ENCODE measurements at regions not wholly inside any gene's neighbourhood (a gene's known extent, or its start where the extent isn't known, plus 50 kb on each side); places are given as distances from the start of the nearest gene placed in this dataset.

DNA sequence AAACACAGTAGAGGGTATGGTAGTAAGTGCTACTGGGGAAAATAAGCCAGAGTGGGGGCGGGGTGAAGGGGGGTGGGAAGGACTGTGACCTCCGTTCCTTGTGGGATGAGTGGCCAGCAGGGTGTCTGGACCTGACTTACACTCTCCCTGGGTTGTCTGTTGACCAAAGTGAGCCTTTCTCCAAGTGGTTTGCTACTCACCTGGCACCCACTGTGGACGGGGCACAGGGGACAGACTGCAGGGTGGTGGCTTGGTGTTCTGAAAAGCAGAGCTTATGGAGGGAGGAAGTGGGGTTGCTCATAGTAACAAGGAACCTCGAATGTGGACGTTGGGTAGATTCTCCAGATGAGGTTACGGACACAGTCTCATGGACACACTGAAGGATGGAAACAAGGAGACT lies 94.4 kb upstream of the VRK1 start:
- H3K4me1 ChIP-seq (ENCODE audit: control insufficient read depth, insufficient read depth, low read length): no peaks in the 10 kb centered on the region
- H3K4me3 ChIP-seq (ENCODE audit: low read depth, low read length): no peak overlapping the region
- H3K9me3 ChIP-seq (ENCODE audit: control insufficient read depth, insufficient read depth, low read depth, low read length): no peaks in the 10 kb centered on the region
- TF ChIP-seq ZNF549 (tag by site-specific recombination; IDR thresholded peaks at IDR 0.05): no peak
- TF ChIP-seq SETDB1 (IDR thresholded peaks at IDR 0.05; ENCODE audit: insufficient read length, low read length): no peak
- TF ChIP-seq YY2 (tag by site-specific recombination; IDR thresholded peaks at IDR 0.05): no peak
- TF ChIP-seq, protein P1, sequence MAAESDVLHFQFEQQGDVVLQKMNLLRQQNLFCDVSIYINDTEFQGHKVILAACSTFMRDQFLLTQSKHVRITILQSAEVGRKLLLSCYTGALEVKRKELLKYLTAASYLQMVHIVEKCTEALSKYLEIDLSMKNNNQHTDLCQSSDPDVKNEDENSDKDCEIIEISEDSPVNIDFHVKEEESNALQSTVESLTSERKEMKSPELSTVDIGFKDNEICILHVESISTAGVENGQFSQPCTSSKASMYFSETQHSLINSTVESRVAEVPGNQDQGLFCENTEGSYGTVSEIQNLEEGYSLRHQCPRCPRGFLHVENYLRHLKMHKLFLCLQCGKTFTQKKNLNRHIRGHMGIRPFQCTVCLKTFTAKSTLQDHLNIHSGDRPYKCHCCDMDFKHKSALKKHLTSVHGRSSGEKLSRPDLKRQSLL (tag by site-specific recombination; IDR thresholded peaks at IDR 0.05): no peak
- TF ChIP-seq, protein P2, sequence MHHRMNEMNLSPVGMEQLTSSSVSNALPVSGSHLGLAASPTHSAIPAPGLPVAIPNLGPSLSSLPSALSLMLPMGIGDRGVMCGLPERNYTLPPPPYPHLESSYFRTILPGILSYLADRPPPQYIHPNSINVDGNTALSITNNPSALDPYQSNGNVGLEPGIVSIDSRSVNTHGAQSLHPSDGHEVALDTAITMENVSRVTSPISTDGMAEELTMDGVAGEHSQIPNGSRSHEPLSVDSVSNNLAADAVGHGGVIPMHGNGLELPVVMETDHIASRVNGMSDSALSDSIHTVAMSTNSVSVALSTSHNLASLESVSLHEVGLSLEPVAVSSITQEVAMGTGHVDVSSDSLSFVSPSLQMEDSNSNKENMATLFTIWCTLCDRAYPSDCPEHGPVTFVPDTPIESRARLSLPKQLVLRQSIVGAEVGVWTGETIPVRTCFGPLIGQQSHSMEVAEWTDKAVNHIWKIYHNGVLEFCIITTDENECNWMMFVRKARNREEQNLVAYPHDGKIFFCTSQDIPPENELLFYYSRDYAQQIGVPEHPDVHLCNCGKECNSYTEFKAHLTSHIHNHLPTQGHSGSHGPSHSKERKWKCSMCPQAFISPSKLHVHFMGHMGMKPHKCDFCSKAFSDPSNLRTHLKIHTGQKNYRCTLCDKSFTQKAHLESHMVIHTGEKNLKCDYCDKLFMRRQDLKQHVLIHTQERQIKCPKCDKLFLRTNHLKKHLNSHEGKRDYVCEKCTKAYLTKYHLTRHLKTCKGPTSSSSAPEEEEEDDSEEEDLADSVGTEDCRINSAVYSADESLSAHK (tag by site-specific recombination; IDR thresholded peaks at IDR 0.05): no peak
- no peak for TF ChIP-seq ZNF544 (tag by site-specific recombination; IDR thresholded peaks at IDR 0.05)
- TF ChIP-seq ZBTB48 (tag by site-specific recombination; IDR thresholded peaks at IDR 0.05): no peak
- TF ChIP-seq ZNF626 (tag by site-specific recombination; IDR thresholded peaks at IDR 0.05): no peak
- no peak for TF ChIP-seq ZNF629 (tag by site-specific recombination; IDR thresholded peaks at IDR 0.05)
- no peak for TF ChIP-seq ZNF16 (tag by site-specific recombination; IDR thresholded peaks at IDR 0.05; ENCODE audit: low read depth)
- TF ChIP-seq, protein P3, sequence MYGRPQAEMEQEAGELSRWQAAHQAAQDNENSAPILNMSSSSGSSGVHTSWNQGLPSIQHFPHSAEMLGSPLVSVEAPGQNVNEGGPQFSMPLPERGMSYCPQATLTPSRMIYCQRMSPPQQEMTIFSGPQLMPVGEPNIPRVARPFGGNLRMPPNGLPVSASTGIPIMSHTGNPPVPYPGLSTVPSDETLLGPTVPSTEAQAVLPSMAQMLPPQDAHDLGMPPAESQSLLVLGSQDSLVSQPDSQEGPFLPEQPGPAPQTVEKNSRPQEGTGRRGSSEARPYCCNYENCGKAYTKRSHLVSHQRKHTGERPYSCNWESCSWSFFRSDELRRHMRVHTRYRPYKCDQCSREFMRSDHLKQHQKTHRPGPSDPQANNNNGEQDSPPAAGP (tag by site-specific recombination; IDR thresholded peaks at IDR 0.05): no peak
- TF ChIP-seq ZNF266 (tag by site-specific recombination; IDR thresholded peaks at IDR 0.05; ENCODE audit: low read depth): no peak
- TF ChIP-seq, protein P4, sequence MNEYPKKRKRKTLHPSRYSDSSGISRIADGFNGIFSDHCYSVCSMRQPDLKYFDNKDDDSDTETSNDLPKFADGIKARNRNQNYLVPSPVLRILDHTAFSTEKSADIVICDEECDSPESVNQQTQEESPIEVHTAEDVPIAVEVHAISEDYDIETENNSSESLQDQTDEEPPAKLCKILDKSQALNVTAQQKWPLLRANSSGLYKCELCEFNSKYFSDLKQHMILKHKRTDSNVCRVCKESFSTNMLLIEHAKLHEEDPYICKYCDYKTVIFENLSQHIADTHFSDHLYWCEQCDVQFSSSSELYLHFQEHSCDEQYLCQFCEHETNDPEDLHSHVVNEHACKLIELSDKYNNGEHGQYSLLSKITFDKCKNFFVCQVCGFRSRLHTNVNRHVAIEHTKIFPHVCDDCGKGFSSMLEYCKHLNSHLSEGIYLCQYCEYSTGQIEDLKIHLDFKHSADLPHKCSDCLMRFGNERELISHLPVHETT (tag by site-specific recombination; IDR thresholded peaks at IDR 0.05): no peak
- TF ChIP-seq PRDM1 (tag by site-specific recombination; IDR thresholded peaks at IDR 0.05): no peak
- TF ChIP-seq, protein P5, sequence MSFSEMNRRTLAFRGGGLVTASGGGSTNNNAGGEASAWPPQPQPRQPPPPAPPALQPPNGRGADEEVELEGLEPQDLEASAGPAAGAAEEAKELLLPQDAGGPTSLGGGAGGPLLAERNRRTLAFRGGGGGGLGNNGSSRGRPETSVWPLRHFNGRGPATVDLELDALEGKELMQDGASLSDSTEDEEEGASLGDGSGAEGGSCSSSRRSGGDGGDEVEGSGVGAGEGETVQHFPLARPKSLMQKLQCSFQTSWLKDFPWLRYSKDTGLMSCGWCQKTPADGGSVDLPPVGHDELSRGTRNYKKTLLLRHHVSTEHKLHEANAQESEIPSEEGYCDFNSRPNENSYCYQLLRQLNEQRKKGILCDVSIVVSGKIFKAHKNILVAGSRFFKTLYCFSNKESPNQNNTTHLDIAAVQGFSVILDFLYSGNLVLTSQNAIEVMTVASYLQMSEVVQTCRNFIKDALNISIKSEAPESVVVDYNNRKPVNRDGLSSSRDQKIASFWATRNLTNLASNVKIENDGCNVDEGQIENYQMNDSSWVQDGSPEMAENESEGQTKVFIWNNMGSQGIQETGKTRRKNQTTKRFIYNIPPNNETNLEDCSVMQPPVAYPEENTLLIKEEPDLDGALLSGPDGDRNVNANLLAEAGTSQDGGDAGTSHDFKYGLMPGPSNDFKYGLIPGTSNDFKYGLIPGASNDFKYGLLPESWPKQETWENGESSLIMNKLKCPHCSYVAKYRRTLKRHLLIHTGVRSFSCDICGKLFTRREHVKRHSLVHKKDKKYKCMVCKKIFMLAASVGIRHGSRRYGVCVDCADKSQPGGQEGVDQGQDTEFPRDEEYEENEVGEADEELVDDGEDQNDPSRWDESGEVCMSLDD (tag by site-specific recombination; IDR thresholded peaks at IDR 0.05): no peak
- TF ChIP-seq ZNF311 (tag by site-specific recombination; IDR thresholded peaks at IDR 0.05; ENCODE audit: borderline replicate concordance): no peak
- TF ChIP-seq ZNF785 (tag by site-specific recombination; IDR thresholded peaks at IDR 0.05): no peak
- TF ChIP-seq ZNF202 (tag by site-specific recombination; IDR thresholded peaks at IDR 0.05; ENCODE audit: borderline replicate concordance): no peak
- TF ChIP-seq, protein P6, sequence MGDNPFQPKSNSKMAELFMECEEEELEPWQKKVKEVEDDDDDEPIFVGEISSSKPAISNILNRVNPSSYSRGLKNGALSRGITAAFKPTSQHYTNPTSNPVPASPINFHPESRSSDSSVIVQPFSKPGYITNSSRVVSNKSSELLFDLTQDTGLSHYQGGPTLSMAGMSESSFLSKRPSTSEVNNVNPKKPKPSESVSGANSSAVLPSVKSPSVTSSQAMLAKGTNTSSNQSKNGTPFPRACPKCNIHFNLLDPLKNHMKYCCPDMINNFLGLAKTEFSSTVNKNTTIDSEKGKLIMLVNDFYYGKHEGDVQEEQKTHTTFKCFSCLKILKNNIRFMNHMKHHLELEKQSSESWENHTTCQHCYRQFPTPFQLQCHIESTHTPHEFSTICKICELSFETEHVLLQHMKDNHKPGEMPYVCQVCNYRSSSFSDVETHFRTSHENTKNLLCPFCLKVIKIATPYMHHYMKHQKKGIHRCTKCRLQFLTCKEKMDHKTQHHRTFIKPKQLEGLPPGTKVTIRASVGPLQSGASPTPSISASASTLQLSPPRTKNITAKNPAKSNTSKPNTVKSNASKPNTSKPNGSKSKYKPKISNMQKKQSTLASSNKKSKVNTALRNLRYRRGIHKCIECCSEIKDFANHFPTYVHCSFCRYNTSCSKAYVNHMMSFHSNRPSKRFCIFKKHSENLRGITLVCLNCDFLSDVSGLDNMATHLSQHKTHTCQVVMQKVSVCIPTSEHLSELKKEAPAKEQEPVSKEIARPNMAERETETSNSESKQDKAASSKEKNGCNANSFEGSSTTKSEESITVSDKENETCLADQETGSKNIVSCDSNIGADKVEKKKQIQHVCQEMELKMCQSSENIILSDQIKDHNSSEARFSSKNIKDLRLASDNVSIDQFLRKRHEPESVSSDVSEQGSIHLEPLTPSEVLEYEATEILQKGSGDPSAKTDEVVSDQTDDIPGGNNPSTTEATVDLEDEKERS (tag by site-specific recombination; IDR thresholded peaks at IDR 0.05): no peak
- POLR2A ChIA-PET: no interaction called here
- no peak overlapping the region for H3K27ac ChIP-seq (ENCODE audit: extremely low read depth, low read depth, low read length)
- CTCF ChIA-PET: interaction anchor here (0.5 to 0.6 kb wide), 3 partner anchors 31 to 651 kb away, joined by 3 read pairs; no protein-coding TSS in a partner anchor
- H3K36me3 ChIP-seq (ENCODE audit: control insufficient read depth in 2 of 2, insufficient read depth in 1 of 2, low read length in 2 of 2): no peaks in the 10 kb centered on the region
